ENCODE measurements at regions not wholly inside any gene's neighbourhood (a gene's known extent, or its start where the extent isn't known, plus 50 kb on each side); places are given as distances from the start of the nearest gene placed in this dataset.
"Not testable (repeated sequence)": the region's sequence is repeated elsewhere in the genome, so short reads cannot be mapped to it uniquely, and the experiment has no call there.

DNA sequence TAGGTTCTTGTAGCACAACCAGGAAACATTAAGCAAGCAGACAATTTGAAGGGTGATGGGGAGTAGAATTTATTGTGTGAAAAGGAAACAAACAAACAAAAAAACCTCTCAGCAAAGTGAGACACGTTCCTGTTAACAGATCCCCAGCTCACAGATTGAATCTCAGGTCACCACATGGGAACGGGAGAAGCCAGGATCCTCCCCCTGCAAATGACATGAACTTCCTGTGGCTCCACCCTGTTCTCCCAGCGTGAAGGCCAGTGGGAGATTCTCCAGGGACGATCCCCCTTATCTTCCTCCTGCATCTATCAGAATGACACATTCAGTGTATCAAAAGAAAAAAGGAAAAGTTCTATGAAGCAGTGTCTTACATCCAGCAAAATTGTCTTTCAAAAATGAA lies 1488.1 kb downstream of the OTOL1 start:
- no peak for ATAC-seq (ENCODE audit: insufficient read depth, low FRiP score)
- Histone ChIP-seq H3K4me3 (no peak overlapping the region), H3K4me1 (ENCODE audit: control insufficient read depth in 5 of 5, insufficient read depth in 5 of 5, low read length in 5 of 5) (no peaks in the 10 kb centered on the region), H3K27me3 (ENCODE audit: control insufficient read depth in 3 of 3, insufficient read depth in 3 of 3, low read length in 2 of 3) (no peaks in the 10 kb centered on the region), H3K9ac (ENCODE audit: insufficient read depth in 1 of 2, low read length in 2 of 2) (no peak overlapping the region), H3K9me3 (ENCODE audit: control insufficient read depth in 4 of 4, insufficient read depth in 3 of 4, low read length in 3 of 4) (peaks cover 0 to 4% (median 0%) of the 10 kb centered on the region in 4 donors), H3K27ac (ENCODE audit: low read depth in 1 of 2, low read length in 1 of 2) (no peak overlapping the region), H3K36me3 (ENCODE audit: control insufficient read depth in 4 of 4, insufficient read depth in 4 of 4, low read length in 4 of 4) (no peaks in the 10 kb centered on the region)
- no peak for DNase-seq
- TF ChIP-seq, protein P1, sequence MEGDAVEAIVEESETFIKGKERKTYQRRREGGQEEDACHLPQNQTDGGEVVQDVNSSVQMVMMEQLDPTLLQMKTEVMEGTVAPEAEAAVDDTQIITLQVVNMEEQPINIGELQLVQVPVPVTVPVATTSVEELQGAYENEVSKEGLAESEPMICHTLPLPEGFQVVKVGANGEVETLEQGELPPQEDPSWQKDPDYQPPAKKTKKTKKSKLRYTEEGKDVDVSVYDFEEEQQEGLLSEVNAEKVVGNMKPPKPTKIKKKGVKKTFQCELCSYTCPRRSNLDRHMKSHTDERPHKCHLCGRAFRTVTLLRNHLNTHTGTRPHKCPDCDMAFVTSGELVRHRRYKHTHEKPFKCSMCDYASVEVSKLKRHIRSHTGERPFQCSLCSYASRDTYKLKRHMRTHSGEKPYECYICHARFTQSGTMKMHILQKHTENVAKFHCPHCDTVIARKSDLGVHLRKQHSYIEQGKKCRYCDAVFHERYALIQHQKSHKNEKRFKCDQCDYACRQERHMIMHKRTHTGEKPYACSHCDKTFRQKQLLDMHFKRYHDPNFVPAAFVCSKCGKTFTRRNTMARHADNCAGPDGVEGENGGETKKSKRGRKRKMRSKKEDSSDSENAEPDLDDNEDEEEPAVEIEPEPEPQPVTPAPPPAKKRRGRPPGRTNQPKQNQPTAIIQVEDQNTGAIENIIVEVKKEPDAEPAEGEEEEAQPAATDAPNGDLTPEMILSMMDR (IDR thresholded peaks at IDR 0.05; ENCODE audit: control extremely low read depth, extremely low read depth) = no peak
- 18 to 30% methylated on average over 4 of the region's 4 CpGs for WGBS, 2 donors

DNA sequence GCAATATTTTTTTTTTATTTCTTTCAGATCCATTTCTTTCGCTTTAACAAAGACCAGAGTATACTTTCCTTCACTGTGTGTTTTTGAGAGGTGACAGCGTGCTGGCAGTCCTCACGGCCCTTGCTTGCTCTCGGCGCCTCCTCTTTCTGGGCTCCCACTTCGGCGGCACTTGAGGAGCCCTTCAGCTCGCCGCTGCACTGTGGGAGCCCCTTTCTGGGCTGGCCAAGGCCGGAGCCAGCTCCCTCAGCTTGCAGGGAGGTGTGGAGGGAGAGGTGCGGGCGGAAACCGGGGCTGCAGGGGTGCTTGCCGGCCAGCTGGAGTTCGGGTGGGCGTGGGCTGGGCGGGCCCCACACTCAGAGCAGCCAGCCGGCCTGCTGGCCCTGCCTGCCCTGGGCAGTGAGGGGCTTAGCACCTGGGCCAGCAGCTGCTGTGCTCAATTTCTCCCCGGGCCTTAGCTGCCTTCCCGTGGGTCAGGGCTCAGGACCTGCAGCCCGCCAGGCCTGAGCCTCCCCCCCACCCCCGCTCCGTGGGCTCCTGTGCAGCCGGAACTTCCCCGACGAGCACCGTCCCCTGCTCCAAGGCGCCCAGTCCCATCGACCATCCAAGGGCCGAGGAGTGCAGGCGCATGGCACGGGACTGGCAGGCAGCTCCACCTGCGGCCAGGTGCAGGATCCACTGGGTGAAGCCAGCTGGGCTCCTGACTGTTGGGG lies 1490.6 kb downstream of the OTOL1 start:
- not testable (repeated sequence) for H3K27ac ChIP-seq (ENCODE audit: low read depth in 1 of 2, low read length in 1 of 2); DNase-seq; H3K4me3 ChIP-seq; H3K9ac ChIP-seq (ENCODE audit: insufficient read depth in 1 of 2, low read length in 2 of 2); H3K36me3 ChIP-seq (ENCODE audit: control insufficient read depth in 4 of 4, insufficient read depth in 4 of 4, low read length in 4 of 4); H3K27me3 ChIP-seq (ENCODE audit: control insufficient read depth in 3 of 3, insufficient read depth in 3 of 3, low read length in 2 of 3); H3K9me3 ChIP-seq (ENCODE audit: control insufficient read depth in 4 of 4, insufficient read depth in 3 of 4, low read length in 3 of 4); H3K4me1 ChIP-seq (ENCODE audit: control insufficient read depth in 5 of 5, insufficient read depth in 5 of 5, low read length in 5 of 5); ATAC-seq (ENCODE audit: insufficient read depth, low FRiP score)
- 82 to 90% methylated on average over 33 of the region's 33 CpGs for WGBS, 2 donors

DNA sequence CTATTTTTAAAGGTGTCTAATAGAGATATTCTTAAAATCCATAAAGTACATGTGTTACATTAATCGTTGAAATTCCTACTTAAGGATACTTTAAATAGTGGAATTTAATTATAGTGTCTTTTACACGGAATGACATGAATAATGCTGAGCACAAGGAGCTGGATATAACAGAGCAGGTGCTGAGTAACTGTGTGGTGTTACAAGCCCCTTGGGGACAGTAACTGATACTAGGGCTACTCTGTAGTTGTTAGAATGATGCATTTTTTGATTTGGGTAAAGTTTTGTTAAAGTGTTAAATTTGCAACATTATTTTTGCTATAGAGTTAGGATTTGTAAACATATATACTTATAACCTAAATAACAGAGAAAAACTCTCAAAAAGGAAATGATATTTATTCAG lies 1496.1 kb downstream of the OTOL1 start:
- Histone ChIP-seq H3K9ac (ENCODE audit: insufficient read depth in 1 of 2, low read length in 2 of 2) (no peak overlapping the region), H3K27ac (ENCODE audit: low read depth in 1 of 2, low read length in 1 of 2) (no peak overlapping the region), H3K27me3 (ENCODE audit: control insufficient read depth in 3 of 3, insufficient read depth in 3 of 3, low read length in 2 of 3) (no peaks in the 10 kb centered on the region), H3K4me1 (ENCODE audit: control insufficient read depth in 5 of 5, insufficient read depth in 5 of 5, low read length in 5 of 5) (peaks cover 0 to 1% (median 0%) of the 10 kb centered on the region in 5 donors), H3K4me3 (no peak overlapping the region), H3K9me3 (ENCODE audit: control insufficient read depth in 4 of 4, insufficient read depth in 3 of 4, low read length in 3 of 4) (no peaks in the 10 kb centered on the region), H3K36me3 (ENCODE audit: control insufficient read depth in 4 of 4, insufficient read depth in 4 of 4, low read length in 4 of 4) (no peaks in the 10 kb centered on the region)
- 74 to 85% methylated on average over 2 of the region's 2 CpGs for WGBS, 2 donors
- TF ChIP-seq, protein P1 (IDR thresholded peaks at IDR 0.05; ENCODE audit: control extremely low read depth, extremely low read depth) = no peak
- ATAC-seq (ENCODE audit: insufficient read depth, low FRiP score) = no peak
- DNase-seq = no peak

DNA sequence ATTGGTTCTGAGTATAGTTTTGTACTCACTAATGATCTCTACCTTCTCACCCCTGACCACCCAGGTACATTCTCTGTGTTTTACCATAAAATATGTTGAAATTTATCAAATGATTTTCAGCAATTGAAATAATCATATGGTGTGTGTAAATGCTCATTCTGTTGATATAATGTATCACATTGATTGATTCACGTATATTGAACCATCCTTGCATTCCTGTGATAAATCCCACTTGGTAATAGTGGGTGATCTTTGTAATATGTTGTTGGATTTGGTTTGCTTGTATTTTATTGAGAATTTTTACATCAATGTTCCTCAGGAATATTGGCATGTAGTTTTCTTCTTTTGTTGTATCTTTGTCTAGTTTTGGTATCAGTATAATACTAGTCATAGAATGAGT lies 1497.6 kb downstream of the OTOL1 start:
- Histone ChIP-seq H3K9me3 (ENCODE audit: control insufficient read depth in 4 of 4, insufficient read depth in 3 of 4, low read length in 3 of 4) (no peaks in the 10 kb centered on the region), H3K4me3 (no peak overlapping the region), H3K4me1 (ENCODE audit: control insufficient read depth in 5 of 5, insufficient read depth in 5 of 5, low read length in 5 of 5) (peaks cover 0 to 6% (median 0%) of the 10 kb centered on the region in 5 donors), H3K36me3 (ENCODE audit: control insufficient read depth in 4 of 4, insufficient read depth in 4 of 4, low read length in 4 of 4) (no peaks in the 10 kb centered on the region), H3K27me3 (ENCODE audit: control insufficient read depth in 3 of 3, insufficient read depth in 3 of 3, low read length in 2 of 3) (no peaks in the 10 kb centered on the region), H3K9ac (ENCODE audit: insufficient read depth in 1 of 2, low read length in 2 of 2) (no peak overlapping the region), H3K27ac (ENCODE audit: low read depth in 1 of 2, low read length in 1 of 2) (no peak overlapping the region)
- 0 to 51% methylated on average over 1 of the region's 1 CpG for WGBS, 2 donors
- DNase-seq (no peak), ATAC-seq (ENCODE audit: insufficient read depth, low FRiP score) (no peak)
- TF ChIP-seq, protein P1 (IDR thresholded peaks at IDR 0.05; ENCODE audit: control extremely low read depth, extremely low read depth) = no peak
